GM21619 (cell line): ENCODE measurements at regions not wholly inside any gene's neighbourhood (a gene's known extent, or its start where the extent isn't known, plus 50 kb on each side); places are given as distances from the start of the nearest gene placed in this dataset.

Experiments used
- ATAC-seq: cut with Tn5 transposase; IDR thresholded peaks from one replicate; pipeline ENCODE4 v1.9.1; 2021; ENCODE audit not compliant: unreplicated experiment

GRCh38 chr13:30033681-30034457 lies 183.5 kb upstream of the UBL3 start:
- no peak for ATAC-seq

GRCh38 chr13:30032263-30032662 lies 181.8 kb upstream of the UBL3 start:
- ATAC-seq = no peak

- no peak for ATAC-seq
Observed at GRCh38 chr13:30031488-30031887, 181.1 kb upstream of the UBL3 start.

- ATAC-seq = no peak
Observed at GRCh38 chr13:30030141-30030750, 179.8 kb upstream of the UBL3 start.

- no peak for ATAC-seq
Observed at GRCh38 chr13:30027569-30028455, 177.4 kb upstream of the UBL3 start.

- no peak for ATAC-seq
Observed at GRCh38 chr13:30026909-30027308, 176.5 kb upstream of the UBL3 start.

- ATAC-seq = no peak
Observed at GRCh38 chr13:30026093-30026492, 175.7 kb upstream of the UBL3 start.

GRCh38 chr13:30025351-30025750 lies 174.9 kb upstream of the UBL3 start:
- ATAC-seq = no peak

- no peak for ATAC-seq
Observed at GRCh38 chr13:30024125-30024865, 173.9 kb upstream of the UBL3 start.

GRCh38 chr13:30023196-30023895 lies 172.9 kb upstream of the UBL3 start:
- ATAC-seq = no peak

GRCh38 chr13:30022796-30023195 lies 172.4 kb upstream of the UBL3 start:
- ATAC-seq = no peak

GRCh38 chr13:30022256-30022655 lies 171.8 kb upstream of the UBL3 start:
- ATAC-seq = no peak

GRCh38 chr13:30021611-30022010 lies 171.2 kb upstream of the UBL3 start:
- ATAC-seq = no peak

GRCh38 chr13:30020726-30021312 lies 170.4 kb upstream of the UBL3 start:
- ATAC-seq = no peak

- no peak for ATAC-seq
Observed at GRCh38 chr13:30019648-30020626, 169.5 kb upstream of the UBL3 start.

- no peak for ATAC-seq
Observed at GRCh38 chr13:30017880-30018279, 167.5 kb upstream of the UBL3 start.

GRCh38 chr13:30016398-30016797 lies 166.0 kb upstream of the UBL3 start:
- no peak for ATAC-seq

GRCh38 chr13:30009411-30009810 lies 159.0 kb upstream of the UBL3 start:
- ATAC-seq = no peak

GRCh38 chr13:30006246-30006645 lies 155.8 kb upstream of the UBL3 start:
- no peak for ATAC-seq
